NT2/D1 (cell line): ENCODE measurements at regions not wholly inside any gene's neighbourhood (a gene's known extent, or its start where the extent isn't known, plus 50 kb on each side); places are given as distances from the start of the nearest gene placed in this dataset.

ENCODE experiments used
- YY1 ChIP-seq: IDR thresholded peaks from 2 replicates; pipeline ENCODE4 v1.6.1; 2011; ENCODE audit not compliant: insufficient read length, insufficient read depth
- ZNF274 ChIP-seq: IDR thresholded peaks from 2 replicates; pipeline ENCODE4 v1.6.1; 2011; ENCODE audit warnings: mild to moderate bottlenecking, low read depth, low read length

DNA sequence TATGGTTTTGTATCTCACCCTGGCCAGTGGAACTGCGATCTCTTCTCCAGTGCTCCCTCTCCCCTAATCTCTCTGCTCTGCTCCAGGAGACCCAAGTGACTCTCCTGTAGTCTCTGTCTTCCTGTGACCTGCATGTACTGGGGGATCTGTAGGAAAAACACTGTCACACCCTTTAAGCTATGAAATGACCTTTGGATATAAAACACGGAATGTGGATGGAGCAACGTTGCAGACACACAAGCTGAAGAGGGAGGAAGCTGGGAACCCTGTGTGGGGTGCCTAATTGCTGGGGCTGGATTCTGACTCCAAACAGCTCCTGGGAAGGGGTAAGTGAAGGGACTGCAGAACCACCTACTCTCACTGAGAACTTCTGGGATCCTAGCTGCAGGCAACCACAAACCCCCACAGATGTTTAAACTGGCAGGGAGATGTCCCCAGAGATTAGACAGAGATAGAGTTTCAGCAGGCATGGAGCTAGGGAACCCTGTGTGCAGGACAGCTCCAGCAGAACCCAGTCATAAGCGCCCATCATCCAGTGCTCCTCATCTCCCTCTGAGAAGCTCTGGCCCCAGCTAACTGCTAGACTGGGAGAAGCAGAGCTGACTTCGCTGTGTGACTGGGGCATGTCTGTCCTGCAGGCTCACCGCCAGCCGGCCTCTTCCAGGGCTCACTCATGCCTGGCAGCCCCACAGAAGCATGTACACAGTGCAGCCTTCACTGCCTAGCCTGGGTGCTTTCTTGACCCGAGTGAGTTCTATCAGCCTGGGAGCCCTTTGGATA lies 482.7 kb upstream of the SETBP1 start:
- TF ChIP-seq ZNF274 (no peak), YY1 (no peak)
